Natural killer cell (primary cell): ENCODE measurements at regions not wholly inside any gene's neighbourhood (a gene's known extent, or its start where the extent isn't known, plus 50 kb on each side); places are given as distances from the start of the nearest gene placed in this dataset.

Experiments
- ATAC-seq, 3 donors: fragments of 150-1000 bp in 2 of 3; fragments of 200-7000 bp in 1 of 3; cut with Tn5 transposase; 1 replicate in 1 of 3; 2 replicates in 2 of 3; pipeline ENCODE4 v1.10.0; 2021; ENCODE audit warnings: mild to moderate bottlenecking in 2 of 3, moderate library complexity in 2 of 3
- DNase-seq, 2 donors: peaks; one replicate each; pipeline versions ENCODE4 v3.0.0 to v3.0.0-alpha.2; 2013 to 2021; ENCODE audit warnings: mixed read lengths in 1 of 2
- H3K27ac ChIP-seq: one replicate; pipeline ENCODE4 v1.5.1; 2013; ENCODE audit warnings: mild to moderate bottlenecking, low read length
- H3K27me3 ChIP-seq: one replicate; pipeline ENCODE4 v1.6.1; 2013; ENCODE audit warnings: low read length; ENCODE audit not compliant: control insufficient read depth, insufficient read depth
- H3K36me3 ChIP-seq: one replicate; pipeline ENCODE4 v1.6.1; 2013; ENCODE audit warnings: low read length; ENCODE audit not compliant: control insufficient read depth, insufficient read depth
- H3K4me1 ChIP-seq: one replicate; pipeline ENCODE4 v1.6.1; 2013; ENCODE audit warnings: low read length; ENCODE audit not compliant: control insufficient read depth, insufficient read depth
- H3K4me3 ChIP-seq: one replicate; pipeline ENCODE4 v1.5.1; 2013; ENCODE audit warnings: low read length
- H3K9me3 ChIP-seq: one replicate; pipeline ENCODE4 v1.6.1; 2013; ENCODE audit warnings: low read length; ENCODE audit not compliant: control insufficient read depth, insufficient read depth
- H3K27ac Mint-ChIP-seq, 2 donors: one replicate each; pipeline ENCODE4 v1.8.0; 2022; ENCODE audit warnings: mild to moderate bottlenecking in 2 of 2, mixed read lengths in 2 of 2, moderate library complexity in 1 of 2
- H3K27me3 Mint-ChIP-seq, 2 donors: one replicate each; pipeline ENCODE4 v1.8.0; 2022; ENCODE audit warnings: low read depth in 2 of 2, mixed read lengths in 2 of 2
- H3K36me3 Mint-ChIP-seq: one replicate; pipeline ENCODE4 v1.8.0; 2022; ENCODE audit warnings: mixed read lengths
- H3K4me1 Mint-ChIP-seq, 2 donors: one replicate each; pipeline ENCODE4 v1.8.0; 2022; ENCODE audit warnings: mixed read lengths in 2 of 2
- H3K4me3 Mint-ChIP-seq: one replicate; pipeline ENCODE4 v1.8.0; 2022; ENCODE audit warnings: mild to moderate bottlenecking, moderate library complexity, mixed read lengths
- H3K9me3 Mint-ChIP-seq, 2 donors: one replicate each; pipeline ENCODE4 v1.8.0; 2022; ENCODE audit warnings: mixed read lengths in 2 of 2
- CTCF ChIP-seq: fragments of 200-600 bp; IDR thresholded peaks from one replicate; pipeline ENCODE4 v1.8.0; 2022; ENCODE audit warnings: antibody characterized with exemption
- WGBS: methylation state at CpG from one replicate; pipeline ENCODE4 v1.1.7; 2013; ENCODE audit warnings: missing lambda C conversion rate; ENCODE audit not compliant: insufficient coverage; 5-methylcytosine and 5-hydroxymethylcytosine counted together
- intact Hi-C: fragments of 100-400 bp; cut with micrococcal nuclease; formaldehyde crosslinking; loops from one replicate; pipeline ENCODE4 v1.14.2; 2022

- TF ChIP-seq CTCF = no peak
- Histone ChIP-seq H3K4me3 (no peak overlapping the region), H3K36me3 (no peaks in the 10 kb centered on the region), H3K27me3 (no peaks in the 10 kb centered on the region), H3K4me1 (no peaks in the 10 kb centered on the region), H3K27ac (no peak overlapping the region), H3K9me3 (no peaks in the 10 kb centered on the region)
- Mint-ChIP-seq H3K9me3 (no peaks in the 10 kb centered on the region), H3K4me3 (no peak overlapping the region), H3K27me3 (peaks cover 10 to 17% of the 10 kb centered on the region in 2 donors), H3K4me1 (no peaks in the 10 kb centered on the region), H3K36me3 (no peaks in the 10 kb centered on the region), H3K27ac (no peak overlapping the region)
- intact Hi-C loops = no loop called here
- WGBS = 90% methylated on average over 2 of the region's 2 CpGs
- ATAC-seq (no peak), DNase-seq (no peak)
Observed at GRCh38 chr10:118845776-118846175, 91.0 kb upstream of the CACUL1 start.

GRCh38 chr10:118850418-118851061 lies 95.8 kb upstream of the CACUL1 start:
- TF ChIP-seq CTCF = peak; percentile 53
- Histone ChIP-seq H3K4me1 (no peaks in the 10 kb centered on the region), H3K36me3 (no peaks in the 10 kb centered on the region), H3K9me3 (no peaks in the 10 kb centered on the region), H3K27me3 (no peaks in the 10 kb centered on the region), H3K4me3 (no peak overlapping the region), H3K27ac (no peak overlapping the region)
- H3K36me3 Mint-ChIP-seq = no peaks in the 10 kb centered on the region
- ATAC-seq (peak; percentile 31 to 68 (median 56)), DNase-seq (peak; percentile 44 to 67)
- WGBS = 39% methylated on average over 2 of the region's 3 CpGs
- H3K9me3 Mint-ChIP-seq = no peaks in the 10 kb centered on the region
- H3K27ac Mint-ChIP-seq = no peak overlapping the region
- H3K4me1 Mint-ChIP-seq = no peaks in the 10 kb centered on the region
- H3K27me3 Mint-ChIP-seq = peaks cover 10 to 17% of the 10 kb centered on the region in 2 donors
- no peak overlapping the region for H3K4me3 Mint-ChIP-seq
- intact Hi-C loops = loop anchor here (1.0 kb wide), 1 partner anchor 282 kb away; no protein-coding TSS in a partner anchor

GRCh38 chr10:118851062-118852035 lies 96.6 kb upstream of the CACUL1 start:
- no peak for DNase-seq
- no peaks in the 10 kb centered on the region for H3K27me3 ChIP-seq
- no peak for TF ChIP-seq CTCF
- H3K36me3 ChIP-seq = no peaks in the 10 kb centered on the region
- no peaks in the 10 kb centered on the region for H3K4me1 Mint-ChIP-seq
- H3K4me1 ChIP-seq = no peaks in the 10 kb centered on the region
- H3K9me3 Mint-ChIP-seq = no peaks in the 10 kb centered on the region
- no peak overlapping the region for H3K27ac Mint-ChIP-seq
- no peak overlapping the region for H3K4me3 ChIP-seq
- H3K27ac ChIP-seq = no peak overlapping the region
- no peaks in the 10 kb centered on the region for H3K9me3 ChIP-seq
- peaks cover 9 to 18% of the 10 kb centered on the region in 2 donors for H3K27me3 Mint-ChIP-seq
- H3K36me3 Mint-ChIP-seq = no peaks in the 10 kb centered on the region
- intact Hi-C loops = no loop called here
- no peak for ATAC-seq
- WGBS = 86% methylated on average over 9 of the region's 9 CpGs
- no peak overlapping the region for H3K4me3 Mint-ChIP-seq
